HG03060 (cell line): ENCODE measurements at regions not wholly inside any gene's neighbourhood (a gene's known extent, or its start where the extent isn't known, plus 50 kb on each side); places are given as distances from the start of the nearest gene placed in this dataset.

Experiments used
- ATAC-seq: cut with Tn5 transposase; IDR thresholded peaks from one replicate; pipeline ENCODE4 v1.9.1; 2021; ENCODE audit warnings: low read depth, moderate number of reproducible peaks; ENCODE audit not compliant: unreplicated experiment

GRCh38 chr19:30316560-30317106, 55.6 kb upstream of the ZNF536 start:
- no peak for ATAC-seq

DNA sequence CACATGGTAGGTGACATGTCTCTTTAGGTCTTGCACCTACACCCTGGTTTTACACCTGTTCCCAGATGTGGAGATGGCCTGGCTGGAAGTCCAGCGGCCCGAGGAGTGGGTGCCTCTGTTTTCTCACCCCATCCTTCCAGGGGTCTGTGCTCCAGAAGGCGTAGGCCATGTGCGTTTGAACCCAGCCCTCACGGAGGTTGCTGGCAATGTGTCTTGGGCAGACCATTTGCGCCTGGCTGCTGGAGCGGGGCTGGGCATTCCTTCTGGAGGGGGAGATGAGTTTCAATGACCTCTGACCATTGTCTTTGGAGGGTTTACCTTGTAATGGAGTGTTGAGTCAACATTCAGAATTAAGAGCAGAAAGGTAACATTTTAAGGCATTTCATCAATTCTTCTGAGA, 54.8 kb upstream of the ZNF536 start:
- no peak for ATAC-seq

DNA sequence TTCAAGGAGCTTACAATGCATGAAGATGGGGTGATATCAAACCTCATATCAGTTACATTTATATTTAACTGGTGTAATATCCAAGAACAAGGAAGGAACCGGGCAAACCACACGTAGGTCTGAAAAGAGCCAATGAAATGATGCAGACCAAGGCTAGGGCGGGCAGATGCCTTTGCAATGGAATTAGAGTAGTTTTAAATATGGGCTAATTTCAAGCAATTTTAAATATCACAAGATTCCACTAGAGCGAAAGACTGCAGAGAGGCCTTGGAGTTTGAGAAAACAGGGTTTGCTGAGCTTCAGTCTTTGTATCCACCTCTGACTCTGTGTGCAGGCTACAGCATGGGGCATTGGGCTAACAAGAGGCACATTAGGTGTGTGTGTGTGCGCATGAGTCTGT, 53.9 kb upstream of the ZNF536 start:
- ATAC-seq: no peak

DNA sequence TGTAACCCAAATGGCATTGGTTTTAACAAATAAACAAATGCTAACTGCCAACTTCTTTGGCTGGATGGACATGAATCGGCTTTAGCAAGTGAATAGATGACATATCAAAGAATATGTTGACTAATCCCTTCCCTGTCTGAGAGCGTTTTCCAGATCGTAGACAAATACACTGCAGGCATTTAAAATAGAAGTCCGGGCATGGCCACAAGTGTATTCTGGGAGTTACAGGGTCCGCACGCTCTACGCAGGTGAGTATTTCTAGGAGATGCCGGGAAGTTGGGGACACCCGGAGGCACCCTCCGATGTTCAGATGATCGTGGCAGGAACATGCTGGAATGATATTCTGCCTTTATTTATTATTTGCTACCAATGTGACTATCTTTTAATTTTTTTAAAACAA, 53.2 kb upstream of the ZNF536 start:
- ATAC-seq: no peak

DNA sequence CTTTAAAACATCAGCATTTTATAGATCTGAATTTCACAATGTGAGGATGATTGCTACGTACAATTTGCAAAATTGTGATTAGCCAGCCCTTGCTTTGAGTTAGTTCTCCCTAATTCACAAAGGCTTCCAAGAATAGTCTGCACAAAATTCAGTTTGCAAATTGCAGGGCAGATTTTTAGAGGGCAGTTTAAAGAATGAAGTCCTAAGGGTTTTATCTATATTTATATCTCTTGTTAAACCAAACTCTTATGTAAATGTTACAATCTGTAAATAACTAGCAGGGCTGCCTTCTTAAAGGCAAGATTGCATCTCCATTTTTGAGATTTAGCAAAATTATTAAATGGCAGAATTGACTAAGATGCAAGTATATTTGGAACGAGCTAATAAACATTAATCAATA, 52.8 kb upstream of the ZNF536 start:
- ATAC-seq: no peak

- ATAC-seq: no peak
Measured at GRCh38 chr19:30319876-30320275, 52.3 kb upstream of the ZNF536 start.

- ATAC-seq: no peak
Measured at GRCh38 chr19:30320466-30320865, 51.7 kb upstream of the ZNF536 start.

DNA sequence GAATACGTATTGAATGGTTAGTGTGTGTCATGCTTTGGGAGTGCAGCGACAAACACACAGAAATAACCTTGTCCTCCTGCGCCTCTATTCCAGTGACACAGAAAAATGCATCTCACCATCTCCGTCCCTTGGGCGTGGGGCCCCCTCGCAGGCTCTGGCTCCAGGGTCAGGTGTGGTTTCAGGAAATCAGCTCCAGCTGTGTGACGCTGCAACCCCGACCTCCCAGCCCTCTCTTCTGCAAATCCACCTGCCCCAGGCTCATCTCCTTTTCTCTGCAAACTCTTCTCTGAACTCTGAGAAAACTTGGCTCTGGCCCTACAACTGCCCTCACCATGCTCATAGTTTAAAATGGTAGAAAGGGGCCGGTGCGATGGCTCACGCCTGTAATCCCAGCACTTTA, 51.3 kb upstream of the ZNF536 start:
- ATAC-seq: no peak
